ENCODE measurements at regions not wholly inside any gene's neighbourhood (a gene's known extent, or its start where the extent isn't known, plus 50 kb on each side); places are given as distances from the start of the nearest gene placed in this dataset.

DNA sequence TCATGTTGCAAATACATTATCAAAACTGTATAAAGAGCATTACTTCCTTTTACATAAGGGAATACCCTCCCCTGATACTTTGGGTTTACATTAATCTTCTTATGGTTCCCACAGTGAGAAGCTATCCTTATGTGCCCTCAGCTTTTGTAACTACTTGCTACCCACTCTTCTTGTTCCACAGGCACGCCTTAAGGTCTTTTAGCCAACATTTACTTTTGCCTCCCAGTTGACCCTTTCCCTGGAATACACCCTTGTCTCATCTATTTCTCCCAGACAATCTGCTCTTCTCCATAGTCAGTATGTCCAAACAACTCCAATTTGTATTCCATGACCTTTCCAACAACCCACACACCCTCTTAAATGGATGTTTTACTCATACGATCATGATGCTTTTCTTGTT, 116.8 kb upstream of the COL8A1 start:
- peaks cover 0 to 1% of the 10 kb centered on the region in 2 donors for H3K4me1 ChIP-seq (ENCODE audit: control insufficient read depth in 2 of 2, insufficient read depth in 1 of 2, low read depth in 1 of 2, low read length in 2 of 2)
- H2AFZ ChIP-seq (ENCODE audit: low read length) = no peak overlapping the region
- H3K4me2 ChIP-seq (ENCODE audit: insufficient read depth, low read length, poor library complexity, severe bottlenecking) = no peak overlapping the region
- H3K18ac ChIP-seq (ENCODE audit: low read length) = no peak overlapping the region
- DNase-seq (ENCODE audit: low spot score) = no peak
- H4K8ac ChIP-seq (ENCODE audit: low read depth, low read length) = no peak overlapping the region
- no peak overlapping the region for H2BK120ac ChIP-seq (ENCODE audit: low read depth, low read length)
- H3K27ac ChIP-seq (replicated peaks; ENCODE audit: low read length) = no peak overlapping the region
- no peak overlapping the region for H2AK5ac ChIP-seq (ENCODE audit: low read depth, low read length)
- no peaks in the 10 kb centered on the region for H3K36me3 ChIP-seq (replicated peaks in 1 of 2; ENCODE audit: control insufficient read depth in 2 of 2, insufficient read depth in 2 of 2, low read length in 2 of 2)
- WGBS, 2 donors (ENCODE audit: extremely low coverage in 2 of 2, insufficient read length in 2 of 2, insufficient replicate concordance in 1 of 2) = no CpG with 5 or more reads among the region's 2 CpGs
- H3K27me3 ChIP-seq (ENCODE audit: control insufficient read depth in 3 of 3, insufficient read depth in 3 of 3, low read depth in 1 of 3, low read length in 3 of 3) = no peaks in the 10 kb centered on the region
- no peaks in the 10 kb centered on the region for H3K79me1 ChIP-seq (ENCODE audit: low read depth, low read length)
- no peak overlapping the region for H3K4ac ChIP-seq (ENCODE audit: low read length)
- no peak overlapping the region for H2BK15ac ChIP-seq (ENCODE audit: low read length)
- no peak overlapping the region for H2BK5ac ChIP-seq (ENCODE audit: low read length)
- no peak overlapping the region for H4K91ac ChIP-seq (ENCODE audit: low read depth, low read length, poor library complexity)
- H3K9me3 ChIP-seq (replicated peaks in 1 of 2; ENCODE audit: control insufficient read depth in 2 of 2, insufficient read depth in 1 of 2, low read depth in 1 of 2, low read length in 2 of 2) = no peaks in the 10 kb centered on the region
- no peak overlapping the region for H2BK12ac ChIP-seq (ENCODE audit: low read length)
- H3K9ac ChIP-seq (ENCODE audit: low read depth, low read length, poor library complexity) = no peak overlapping the region
- H3K4me3 ChIP-seq (ENCODE audit: low read length in 2 of 2) = no peak overlapping the region
- no peak overlapping the region for H3K23ac ChIP-seq (ENCODE audit: low read depth, low read length, poor library complexity)
- H3K14ac ChIP-seq (ENCODE audit: low read length) = no peak overlapping the region

GRCh38 chr3:99520513-99520912, 117.9 kb upstream of the COL8A1 start:
- Histone ChIP-seq H3K4me3 (ENCODE audit: low read length in 2 of 2) (no peak overlapping the region), H3K27ac (replicated peaks; ENCODE audit: low read length) (no peak overlapping the region), H2BK5ac (ENCODE audit: low read length) (no peak overlapping the region), H3K18ac (ENCODE audit: low read length) (no peak overlapping the region), H3K14ac (ENCODE audit: low read length) (no peak overlapping the region), H3K79me1 (ENCODE audit: low read depth, low read length) (no peaks in the 10 kb centered on the region), H3K27me3 (ENCODE audit: control insufficient read depth in 3 of 3, insufficient read depth in 3 of 3, low read depth in 1 of 3, low read length in 3 of 3) (no peaks in the 10 kb centered on the region), H3K36me3 (replicated peaks in 1 of 2; ENCODE audit: control insufficient read depth in 2 of 2, insufficient read depth in 2 of 2, low read length in 2 of 2) (no peaks in the 10 kb centered on the region), H3K23ac (ENCODE audit: low read depth, low read length, poor library complexity) (no peak overlapping the region), H3K4me2 (ENCODE audit: insufficient read depth, low read length, poor library complexity, severe bottlenecking) (no peak overlapping the region), H4K8ac (ENCODE audit: low read depth, low read length) (no peak overlapping the region), H2BK120ac (ENCODE audit: low read depth, low read length) (no peak overlapping the region), H2BK12ac (ENCODE audit: low read length) (no peak overlapping the region), H2AK5ac (ENCODE audit: low read depth, low read length) (no peak overlapping the region), H3K9ac (ENCODE audit: low read depth, low read length, poor library complexity) (no peak overlapping the region), H4K91ac (ENCODE audit: low read depth, low read length, poor library complexity) (no peak overlapping the region), H3K4me1 (ENCODE audit: control insufficient read depth in 2 of 2, insufficient read depth in 1 of 2, low read depth in 1 of 2, low read length in 2 of 2) (peaks cover 0 to 1% of the 10 kb centered on the region in 2 donors), H2AFZ (ENCODE audit: low read length) (no peak overlapping the region), H2BK15ac (ENCODE audit: low read length) (no peak overlapping the region), H3K4ac (ENCODE audit: low read length) (no peak overlapping the region), H3K9me3 (replicated peaks in 1 of 2; ENCODE audit: control insufficient read depth in 2 of 2, insufficient read depth in 1 of 2, low read depth in 1 of 2, low read length in 2 of 2) (no peaks in the 10 kb centered on the region)
- no peak for DNase-seq (ENCODE audit: low spot score)

DNA sequence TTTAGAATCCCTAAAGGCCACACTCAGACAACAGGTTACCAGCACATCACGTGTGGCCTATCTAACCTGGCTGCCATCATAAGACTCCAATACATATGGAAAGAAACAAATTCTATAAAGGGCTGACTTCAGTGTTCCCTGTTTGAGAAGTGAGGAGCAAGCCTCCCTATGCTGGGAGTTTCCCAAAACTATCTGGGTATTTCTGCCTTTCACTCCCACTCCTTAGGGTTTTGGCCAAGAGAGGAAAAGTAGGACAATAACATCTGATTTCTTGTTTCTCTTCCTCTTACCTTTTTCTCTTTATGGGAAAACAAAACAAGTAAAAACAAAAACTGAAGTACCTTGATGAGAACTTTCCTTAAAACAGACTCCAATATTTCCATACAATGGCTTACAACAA, 121.5 kb upstream of the COL8A1 start:
- Histone ChIP-seq H3K14ac (ENCODE audit: low read length) (no peak overlapping the region), H3K27me3 (ENCODE audit: control insufficient read depth in 3 of 3, insufficient read depth in 3 of 3, low read depth in 1 of 3, low read length in 3 of 3) (no peaks in the 10 kb centered on the region), H2AK5ac (ENCODE audit: low read depth, low read length) (no peak overlapping the region), H3K79me1 (ENCODE audit: low read depth, low read length) (no peaks in the 10 kb centered on the region), H3K4me3 (ENCODE audit: low read length in 2 of 2) (no peak overlapping the region), H3K4me2 (ENCODE audit: insufficient read depth, low read length, poor library complexity, severe bottlenecking) (no peak overlapping the region), H3K9ac (ENCODE audit: low read depth, low read length, poor library complexity) (no peak overlapping the region), H2BK5ac (ENCODE audit: low read length) (no peak overlapping the region), H4K91ac (ENCODE audit: low read depth, low read length, poor library complexity) (no peak overlapping the region), H3K36me3 (replicated peaks in 1 of 2; ENCODE audit: control insufficient read depth in 2 of 2, insufficient read depth in 2 of 2, low read length in 2 of 2) (no peaks in the 10 kb centered on the region), H3K9me3 (replicated peaks in 1 of 2; ENCODE audit: control insufficient read depth in 2 of 2, insufficient read depth in 1 of 2, low read depth in 1 of 2, low read length in 2 of 2) (no peaks in the 10 kb centered on the region), H3K27ac (replicated peaks; ENCODE audit: low read length) (no peak overlapping the region), H2BK15ac (ENCODE audit: low read length) (no peak overlapping the region), H4K8ac (ENCODE audit: low read depth, low read length) (no peak overlapping the region), H2AFZ (ENCODE audit: low read length) (no peak overlapping the region), H3K23ac (ENCODE audit: low read depth, low read length, poor library complexity) (no peak overlapping the region), H2BK12ac (ENCODE audit: low read length) (no peak overlapping the region), H3K4ac (ENCODE audit: low read length) (no peak overlapping the region), H3K18ac (ENCODE audit: low read length) (no peak overlapping the region), H3K4me1 (ENCODE audit: control insufficient read depth in 2 of 2, insufficient read depth in 1 of 2, low read depth in 1 of 2, low read length in 2 of 2) (peaks cover 0 to 1% of the 10 kb centered on the region in 2 donors), H2BK120ac (ENCODE audit: low read depth, low read length) (no peak overlapping the region)
- no peak for DNase-seq (ENCODE audit: low spot score)
- no CpG with 5 or more reads among the region's 1 CpG for WGBS, 2 donors (ENCODE audit: extremely low coverage in 2 of 2, insufficient read length in 2 of 2, insufficient replicate concordance in 1 of 2)

DNA sequence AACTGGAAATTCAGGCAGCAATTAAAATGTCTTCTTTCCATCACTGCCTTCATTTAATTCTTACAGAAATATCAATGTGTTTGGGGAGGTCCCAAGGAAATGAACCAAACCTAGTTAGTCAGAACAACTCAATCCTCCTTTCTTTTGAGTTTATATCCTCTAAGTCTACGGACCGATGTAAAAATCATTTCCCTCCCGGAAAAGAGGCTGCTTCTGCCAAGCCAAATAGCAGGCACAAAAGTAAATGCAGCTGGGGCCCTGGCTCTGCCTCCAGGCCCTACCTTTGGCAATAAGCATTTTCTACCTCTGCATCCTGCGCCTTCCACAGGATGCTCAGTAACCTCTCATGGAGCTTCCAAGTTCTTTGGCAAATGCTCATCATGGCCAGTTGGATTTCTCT, 122.5 kb upstream of the COL8A1 start:
- no peak overlapping the region for H2BK15ac ChIP-seq (ENCODE audit: low read length)
- H2AK5ac ChIP-seq (ENCODE audit: low read depth, low read length) = no peak overlapping the region
- H3K27ac ChIP-seq (replicated peaks; ENCODE audit: low read length) = no peak overlapping the region
- no peak overlapping the region for H3K18ac ChIP-seq (ENCODE audit: low read length)
- H2BK120ac ChIP-seq (ENCODE audit: low read depth, low read length) = no peak overlapping the region
- peaks cover 0 to 1% of the 10 kb centered on the region in 2 donors for H3K4me1 ChIP-seq (ENCODE audit: control insufficient read depth in 2 of 2, insufficient read depth in 1 of 2, low read depth in 1 of 2, low read length in 2 of 2)
- H4K91ac ChIP-seq (ENCODE audit: low read depth, low read length, poor library complexity) = no peak overlapping the region
- H2AFZ ChIP-seq (ENCODE audit: low read length) = no peak overlapping the region
- H3K4me3 ChIP-seq (ENCODE audit: low read length in 2 of 2) = no peak overlapping the region
- H3K23ac ChIP-seq (ENCODE audit: low read depth, low read length, poor library complexity) = no peak overlapping the region
- no peak overlapping the region for H3K14ac ChIP-seq (ENCODE audit: low read length)
- H3K27me3 ChIP-seq (ENCODE audit: control insufficient read depth in 3 of 3, insufficient read depth in 3 of 3, low read depth in 1 of 3, low read length in 3 of 3) = no peaks in the 10 kb centered on the region
- no peak overlapping the region for H4K8ac ChIP-seq (ENCODE audit: low read depth, low read length)
- no peak overlapping the region for H2BK5ac ChIP-seq (ENCODE audit: low read length)
- no peaks in the 10 kb centered on the region for H3K9me3 ChIP-seq (replicated peaks in 1 of 2; ENCODE audit: control insufficient read depth in 2 of 2, insufficient read depth in 1 of 2, low read depth in 1 of 2, low read length in 2 of 2)
- H3K4ac ChIP-seq (ENCODE audit: low read length) = no peak overlapping the region
- H3K79me1 ChIP-seq (ENCODE audit: low read depth, low read length) = no peaks in the 10 kb centered on the region
- no CpG with 5 or more reads among the region's 4 CpGs for WGBS, 2 donors (ENCODE audit: extremely low coverage in 2 of 2, insufficient read length in 2 of 2, insufficient replicate concordance in 1 of 2)
- no peak overlapping the region for H3K4me2 ChIP-seq (ENCODE audit: insufficient read depth, low read length, poor library complexity, severe bottlenecking)
- no peak for DNase-seq (ENCODE audit: low spot score)
- H2BK12ac ChIP-seq (ENCODE audit: low read length) = no peak overlapping the region
- no peaks in the 10 kb centered on the region for H3K36me3 ChIP-seq (replicated peaks in 1 of 2; ENCODE audit: control insufficient read depth in 2 of 2, insufficient read depth in 2 of 2, low read length in 2 of 2)
- no peak overlapping the region for H3K9ac ChIP-seq (ENCODE audit: low read depth, low read length, poor library complexity)
